ENCODE measurements at regions not wholly inside any gene's neighbourhood (a gene's known extent, or its start where the extent isn't known, plus 50 kb on each side); places are given as distances from the start of the nearest gene placed in this dataset.

DNA sequence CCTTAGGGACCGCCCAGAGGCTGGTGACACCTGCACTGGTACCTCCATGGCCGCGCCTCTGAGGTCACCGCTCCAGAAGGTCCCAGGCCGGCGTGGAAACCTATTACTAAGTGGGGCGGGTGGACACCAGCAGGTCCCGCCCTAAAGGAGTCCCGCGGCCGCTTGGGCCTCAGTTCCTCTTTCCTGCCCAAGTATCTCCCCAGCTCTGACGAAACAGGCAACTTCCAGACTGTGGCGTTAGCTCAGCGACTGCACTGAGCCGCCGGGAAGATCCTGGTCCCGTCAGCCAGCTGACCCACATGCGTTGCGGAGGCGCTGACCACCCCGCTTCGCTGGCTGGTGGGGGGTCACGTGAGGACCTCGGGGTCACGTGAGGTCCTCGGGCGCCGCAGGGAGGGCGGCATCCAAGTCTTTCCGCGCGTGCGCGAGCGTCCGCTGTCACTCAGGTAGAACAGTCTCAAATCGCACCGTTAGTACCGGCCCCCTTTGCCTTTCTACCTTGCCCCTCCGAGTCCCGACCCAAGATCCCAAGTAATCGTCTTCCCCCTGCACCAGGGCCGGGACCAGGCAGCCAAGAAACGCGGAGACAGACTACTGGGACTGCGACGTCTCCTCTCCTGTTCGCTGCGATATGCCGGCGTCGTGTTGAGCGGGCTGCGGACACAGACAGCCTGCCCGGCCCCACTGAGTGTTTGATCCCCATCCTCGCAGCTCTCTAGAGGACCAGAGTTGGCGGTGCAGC is 53.7 kb upstream of the KDM4C start:
- H3K27ac Mint-ChIP-seq, result peak overlapping the region; percentile 88
- H3K36me3 Mint-ChIP-seq (ENCODE audit: insufficient read depth), result peaks cover 2% of the 10 kb centered on the region
- peaks cover 2% of the 10 kb centered on the region for H3K4me1 Mint-ChIP-seq (ENCODE audit: low read depth)
- no peak for TF ChIP-seq CTCF (IDR thresholded peaks at IDR 0.05; ENCODE audit: unreplicated experiment)
- H3K4me3 Mint-ChIP-seq (ENCODE audit: low read depth), result peak overlapping the region; percentile 91
- peak; percentile 59 for DNase-seq (ENCODE audit: low spot score, unreplicated experiment)
- peaks cover 4% of the 10 kb centered on the region for H3K27me3 Mint-ChIP-seq
- peaks cover 3% of the 10 kb centered on the region for H3K9me3 Mint-ChIP-seq (ENCODE audit: low read depth)

DNA sequence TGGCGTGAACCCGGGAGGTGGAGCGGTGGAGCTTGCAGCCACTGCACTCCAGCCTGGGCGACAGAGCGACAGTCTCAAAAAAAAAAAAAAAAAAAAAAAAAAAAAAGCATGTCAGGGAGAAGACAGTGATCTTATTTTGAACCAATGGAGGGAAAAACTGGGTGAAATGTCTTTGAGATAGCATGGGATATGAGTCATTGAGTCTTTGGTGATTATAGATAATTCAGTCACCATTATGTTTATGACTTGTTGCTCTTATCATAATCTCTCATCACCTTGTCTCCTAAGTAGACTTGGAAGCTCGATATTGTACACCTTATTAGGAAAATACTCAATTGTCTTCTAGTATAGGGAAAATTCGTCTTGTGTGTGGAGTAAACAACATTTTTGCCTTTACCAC is 55.1 kb upstream of the KDM4C start:
- no peaks in the 10 kb centered on the region for H3K36me3 Mint-ChIP-seq (ENCODE audit: insufficient read depth)
- peaks cover 4% of the 10 kb centered on the region for H3K27me3 Mint-ChIP-seq
- H3K4me1 Mint-ChIP-seq (ENCODE audit: low read depth), result peaks cover 2% of the 10 kb centered on the region
- H3K27ac Mint-ChIP-seq, result peak overlapping the region; percentile 24
- peak overlapping the region; percentile 91 for H3K4me3 Mint-ChIP-seq (ENCODE audit: low read depth)
- TF ChIP-seq CTCF (IDR thresholded peaks at IDR 0.05; ENCODE audit: unreplicated experiment), result no peak
- H3K9me3 Mint-ChIP-seq (ENCODE audit: low read depth), result no peaks in the 10 kb centered on the region
- no peak for DNase-seq (ENCODE audit: low spot score, unreplicated experiment)

GRCh38 chr9:6696178-6696577 is 50.6 kb upstream of the GLDC start:
- H3K27ac Mint-ChIP-seq, result no peak overlapping the region
- peaks cover under 1% of the 10 kb centered on the region for H3K27me3 Mint-ChIP-seq
- no peak overlapping the region for H3K4me3 Mint-ChIP-seq (ENCODE audit: low read depth)
- H3K4me1 Mint-ChIP-seq (ENCODE audit: low read depth), result no peaks in the 10 kb centered on the region
- TF ChIP-seq CTCF (IDR thresholded peaks at IDR 0.05; ENCODE audit: unreplicated experiment), result no peak
- DNase-seq (ENCODE audit: low spot score, unreplicated experiment), result no peak
- no peaks in the 10 kb centered on the region for H3K9me3 Mint-ChIP-seq (ENCODE audit: low read depth)
- H3K36me3 Mint-ChIP-seq (ENCODE audit: insufficient read depth), result no peaks in the 10 kb centered on the region

GRCh38 chr9:6695121-6695814 is 49.7 kb upstream of the GLDC start:
- no peak overlapping the region for H3K27ac Mint-ChIP-seq
- no peak overlapping the region for H3K4me3 Mint-ChIP-seq (ENCODE audit: low read depth)
- no peak for DNase-seq (ENCODE audit: low spot score, unreplicated experiment)
- no peaks in the 10 kb centered on the region for H3K36me3 Mint-ChIP-seq (ENCODE audit: insufficient read depth)
- no peaks in the 10 kb centered on the region for H3K27me3 Mint-ChIP-seq
- no peaks in the 10 kb centered on the region for H3K4me1 Mint-ChIP-seq (ENCODE audit: low read depth)
- TF ChIP-seq CTCF (IDR thresholded peaks at IDR 0.05; ENCODE audit: unreplicated experiment), result no peak
- no peaks in the 10 kb centered on the region for H3K9me3 Mint-ChIP-seq (ENCODE audit: low read depth)

All from progenitor cell of endocrine pancreas (in vitro differentiated cells).